NCI-H2029 (cell line): ENCODE measurements at regions not wholly inside any gene's neighbourhood (a gene's known extent, or its start where the extent isn't known, plus 50 kb on each side); places are given as distances from the start of the nearest gene placed in this dataset.
A peak's percentile ranks its signal among the peaks of the same experiment; 100 is the strongest.

Source experiments
- DNase-seq: peaks from one replicate; lab custom pipeline; 2025; lab: John Stamatoyannopoulos, UW

- no peak for DNase-seq
These were observed 255.1 kb upstream of the CXCR4 start for GRCh38 chr2:136373029-136373428.

DNA sequence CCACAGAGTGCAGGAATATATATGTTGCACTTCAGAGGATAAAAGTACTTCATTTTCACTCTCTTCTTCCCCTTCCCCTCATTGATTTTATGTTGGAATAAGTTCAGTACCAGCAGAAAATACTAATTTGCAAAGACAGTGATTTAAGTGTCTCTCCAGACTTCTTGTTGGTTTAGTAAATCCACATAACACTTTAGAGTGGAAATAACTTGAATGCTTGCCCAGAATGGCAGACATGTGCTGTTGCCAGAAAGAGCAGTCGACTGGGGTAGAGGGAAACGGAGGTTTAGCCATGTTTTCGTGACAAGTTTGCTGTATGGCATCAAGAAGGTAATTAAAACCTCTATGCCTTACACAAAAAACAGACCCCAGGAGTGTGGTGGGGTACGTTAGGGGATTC, 246.0 kb upstream of the CXCR4 start:
- DNase-seq: peak; percentile 49

DNA sequence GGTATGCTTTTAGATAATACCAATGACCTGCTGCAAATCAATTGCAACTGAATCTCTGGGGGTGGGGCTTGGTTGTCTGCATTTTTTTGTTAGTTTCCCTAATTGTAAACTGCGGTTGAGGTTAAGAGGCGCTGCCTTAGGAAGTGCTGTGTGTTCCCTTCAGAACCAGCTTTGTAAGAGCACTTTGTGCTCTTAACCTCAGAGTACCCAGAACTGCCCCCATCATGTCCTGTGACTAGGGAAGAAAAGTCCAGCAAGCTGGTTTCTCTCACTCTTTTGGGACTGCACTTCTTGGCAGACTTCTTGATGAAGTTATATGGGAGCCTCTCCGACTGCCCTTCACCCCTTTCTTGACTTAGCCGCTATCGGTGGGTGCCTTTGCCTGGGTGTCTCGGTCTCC, 245.5 kb upstream of the CXCR4 start:
- no peak for DNase-seq

GRCh38 chr2:136362676-136363390, 244.9 kb upstream of the CXCR4 start:
- peak; percentile 11 for DNase-seq

GRCh38 chr2:136361521-136361920, 243.6 kb upstream of the CXCR4 start:
- peak; percentile 89 for DNase-seq

- no peak for DNase-seq
These were observed 242.8 kb upstream of the CXCR4 start for GRCh38 chr2:136360790-136361189.

GRCh38 chr2:136359121-136359965, 241.4 kb upstream of the CXCR4 start:
- DNase-seq: no peak

- DNase-seq: no peak
These were observed 240.6 kb upstream of the CXCR4 start for GRCh38 chr2:136358576-136358975.

DNA sequence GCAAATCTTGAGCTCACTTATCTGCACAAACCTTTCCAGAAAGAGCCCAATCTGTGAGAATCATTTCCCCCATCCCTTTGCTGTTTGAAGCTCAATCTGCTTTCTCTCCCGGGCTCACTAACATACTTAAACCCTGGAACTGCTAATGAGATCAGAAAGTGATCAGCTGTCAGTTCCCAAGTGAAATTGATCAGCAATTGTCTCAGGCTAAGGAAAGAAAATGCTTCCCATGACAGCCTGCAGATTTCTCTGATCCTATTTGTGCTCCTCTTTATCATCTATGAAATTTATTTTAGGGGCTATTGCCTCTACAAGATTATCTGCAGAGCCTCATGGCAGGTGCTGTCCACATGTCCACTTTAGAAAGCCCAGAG, 239.0 kb upstream of the CXCR4 start:
- DNase-seq: no peak

- no peak for DNase-seq
These were observed 238.4 kb upstream of the CXCR4 start for GRCh38 chr2:136356125-136357006.

DNA sequence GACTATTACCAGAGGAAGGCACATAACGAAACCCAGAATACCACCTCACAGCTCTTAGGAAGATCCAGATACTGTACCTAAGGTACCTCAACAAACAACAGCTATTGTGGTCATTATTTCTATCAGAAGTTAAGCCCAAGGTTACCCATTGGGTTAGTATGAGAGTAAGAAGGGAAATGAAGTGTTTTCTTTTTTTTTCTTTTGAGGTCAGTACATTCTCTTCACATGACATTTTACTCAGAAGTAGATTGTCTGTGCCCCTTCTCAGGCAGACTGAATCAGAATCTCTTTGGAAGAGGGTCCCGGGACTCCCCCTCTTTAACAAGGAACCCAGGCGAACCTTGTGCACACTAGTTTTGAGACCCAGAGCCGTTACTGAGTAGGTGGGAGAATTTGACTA, 233.7 kb upstream of the CXCR4 start:
- no peak for DNase-seq

- no peak for DNase-seq
These were observed 230.0 kb upstream of the CXCR4 start for GRCh38 chr2:136347981-136348380.

GRCh38 chr2:136344339-136344738, 226.4 kb upstream of the CXCR4 start:
- DNase-seq: no peak

DNA sequence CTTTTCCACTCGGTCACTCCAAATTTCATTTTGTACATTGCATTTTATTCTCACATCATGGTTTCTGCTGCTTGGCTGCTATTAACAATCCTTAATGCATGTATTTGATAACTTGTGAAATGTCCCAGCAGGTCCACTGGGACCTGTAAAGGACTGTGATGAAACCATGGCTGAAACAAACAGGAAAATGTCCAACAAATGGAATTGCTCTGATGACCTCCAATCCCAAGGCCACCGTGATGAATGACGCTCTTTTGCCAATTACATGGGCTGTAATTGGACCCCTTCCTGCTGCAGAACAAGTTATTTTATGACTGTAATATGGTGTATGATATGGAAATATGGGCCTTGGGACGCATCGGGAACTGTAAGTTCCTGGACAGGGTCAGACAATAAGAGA, 224.2 kb upstream of the CXCR4 start:
- DNase-seq: no peak

DNA sequence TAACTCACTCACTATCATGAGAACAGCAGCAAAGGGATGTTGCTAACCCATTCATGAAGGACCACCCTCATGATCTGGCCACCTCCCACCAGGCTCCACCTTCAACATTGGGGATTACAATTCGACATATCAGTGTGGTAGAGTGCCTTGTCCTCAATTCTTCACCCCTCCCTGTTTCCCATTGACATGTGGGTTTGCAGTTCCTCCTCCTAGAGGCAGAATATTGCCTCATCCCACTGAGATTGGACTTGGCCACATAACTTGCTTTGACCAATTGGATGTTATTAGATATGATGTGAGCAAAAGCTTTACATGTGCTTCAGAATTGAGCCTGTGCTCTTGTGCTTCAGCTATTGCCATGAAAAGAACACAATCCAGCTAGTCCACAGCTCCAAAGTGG, 217.0 kb upstream of the CXCR4 start:
- no peak for DNase-seq

DNA sequence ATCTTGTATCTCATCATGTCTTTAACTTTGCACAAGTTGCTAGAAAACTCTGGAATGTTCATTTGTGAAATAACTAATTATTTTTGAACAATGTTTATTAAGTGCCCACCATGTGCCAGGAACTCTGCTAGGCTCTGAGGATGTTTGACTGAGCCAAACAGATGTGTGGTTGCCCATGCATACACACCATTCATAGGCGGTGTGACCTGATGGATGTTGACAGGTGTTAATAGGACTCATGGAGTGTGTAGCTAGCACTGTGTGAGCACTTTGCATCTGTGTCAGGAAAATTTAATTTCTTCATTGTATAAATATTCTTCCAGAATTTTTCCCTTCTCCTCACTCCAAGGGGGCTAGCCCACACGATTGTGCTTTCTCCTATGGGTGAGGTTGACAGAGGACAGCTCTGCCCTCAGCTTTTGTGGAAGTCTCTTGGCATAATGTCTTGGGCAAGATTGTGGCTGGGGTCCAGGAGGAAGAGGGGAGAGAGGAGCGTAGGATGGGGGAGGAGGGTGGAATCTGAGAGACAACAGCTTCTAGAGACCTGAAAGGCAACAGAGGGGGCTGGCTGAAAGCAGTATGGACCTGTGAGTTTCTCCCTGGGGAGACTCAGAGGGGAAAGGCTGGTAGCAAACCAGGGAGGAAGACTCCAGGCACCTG, 214.6 kb upstream of the CXCR4 start:
- DNase-seq: no peak

DNA sequence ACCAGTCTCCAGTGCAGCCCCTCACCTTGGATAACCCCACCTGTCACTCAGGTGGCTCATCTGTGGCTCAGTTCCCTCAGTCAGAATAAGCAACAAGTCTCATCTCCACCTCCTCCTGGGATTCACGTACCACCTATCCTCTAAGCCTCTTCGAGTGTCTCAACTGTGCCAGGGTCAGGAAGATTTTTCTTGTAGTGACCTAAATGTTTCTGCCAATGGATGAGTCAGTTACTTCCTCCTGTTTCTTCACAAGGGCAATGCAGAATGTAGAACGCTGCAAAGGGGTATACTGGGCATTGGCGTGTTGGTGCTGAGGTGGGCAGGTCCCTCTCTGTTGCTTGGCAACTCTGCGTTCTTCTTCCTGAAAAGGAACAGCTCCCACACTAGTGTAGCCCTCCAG, 213.3 kb upstream of the CXCR4 start:
- DNase-seq: no peak

- no peak for DNase-seq
These were observed 210.4 kb upstream of the CXCR4 start for GRCh38 chr2:136328207-136328795.

GRCh38 chr2:136327162-136327852, 209.4 kb upstream of the CXCR4 start:
- DNase-seq: no peak

- DNase-seq: no peak
These were observed 207.9 kb upstream of the CXCR4 start for GRCh38 chr2:136325844-136326331.

- no peak for DNase-seq
These were observed 207.0 kb upstream of the CXCR4 start for GRCh38 chr2:136324966-136325365.
